ENCODE measurements at regions not wholly inside any gene's neighbourhood (a gene's known extent, or its start where the extent isn't known, plus 50 kb on each side); places are given as distances from the start of the nearest gene placed in this dataset.
"Not testable (repeated sequence)": the region's sequence is repeated elsewhere in the genome, so short reads cannot be mapped to it uniquely, and the experiment has no call there.

GRCh38 chr2:173719471-173719870 lies 245.7 kb downstream of the SP3 start:
- H3K4me3 ChIP-seq (ENCODE audit: low read depth, low read length), result no peak overlapping the region
- no peak for DNase-seq (ENCODE audit: low read depth)
- TF ChIP-seq POLR2A (IDR thresholded peaks at IDR 0.05; ENCODE audit: extremely low read depth, insufficient read length) (no peak), MYC (IDR thresholded peaks at IDR 0.05; ENCODE audit: low read depth, low read length) (no peak)
- TF ChIP-seq, protein P1, sequence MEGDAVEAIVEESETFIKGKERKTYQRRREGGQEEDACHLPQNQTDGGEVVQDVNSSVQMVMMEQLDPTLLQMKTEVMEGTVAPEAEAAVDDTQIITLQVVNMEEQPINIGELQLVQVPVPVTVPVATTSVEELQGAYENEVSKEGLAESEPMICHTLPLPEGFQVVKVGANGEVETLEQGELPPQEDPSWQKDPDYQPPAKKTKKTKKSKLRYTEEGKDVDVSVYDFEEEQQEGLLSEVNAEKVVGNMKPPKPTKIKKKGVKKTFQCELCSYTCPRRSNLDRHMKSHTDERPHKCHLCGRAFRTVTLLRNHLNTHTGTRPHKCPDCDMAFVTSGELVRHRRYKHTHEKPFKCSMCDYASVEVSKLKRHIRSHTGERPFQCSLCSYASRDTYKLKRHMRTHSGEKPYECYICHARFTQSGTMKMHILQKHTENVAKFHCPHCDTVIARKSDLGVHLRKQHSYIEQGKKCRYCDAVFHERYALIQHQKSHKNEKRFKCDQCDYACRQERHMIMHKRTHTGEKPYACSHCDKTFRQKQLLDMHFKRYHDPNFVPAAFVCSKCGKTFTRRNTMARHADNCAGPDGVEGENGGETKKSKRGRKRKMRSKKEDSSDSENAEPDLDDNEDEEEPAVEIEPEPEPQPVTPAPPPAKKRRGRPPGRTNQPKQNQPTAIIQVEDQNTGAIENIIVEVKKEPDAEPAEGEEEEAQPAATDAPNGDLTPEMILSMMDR (IDR thresholded peaks at IDR 0.05; ENCODE audit: low read depth, low read length), result no peak
- TF ChIP-seq, protein P2, sequence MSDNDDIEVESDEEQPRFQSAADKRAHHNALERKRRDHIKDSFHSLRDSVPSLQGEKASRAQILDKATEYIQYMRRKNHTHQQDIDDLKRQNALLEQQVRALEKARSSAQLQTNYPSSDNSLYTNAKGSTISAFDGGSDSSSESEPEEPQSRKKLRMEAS (IDR thresholded peaks at IDR 0.05; ENCODE audit: low read depth, low read length), result no peak

GRCh38 chr2:173720306-173720705 lies 244.9 kb downstream of the SP3 start:
- H3K4me3 ChIP-seq (ENCODE audit: low read depth, low read length), result no peak overlapping the region
- DNase-seq (ENCODE audit: low read depth), result no peak
- TF ChIP-seq POLR2A (IDR thresholded peaks at IDR 0.05; ENCODE audit: extremely low read depth, insufficient read length), result no peak
- TF ChIP-seq MYC (IDR thresholded peaks at IDR 0.05; ENCODE audit: low read depth, low read length), result no peak
- TF ChIP-seq, protein P2 (IDR thresholded peaks at IDR 0.05; ENCODE audit: low read depth, low read length), result no peak
- TF ChIP-seq, protein P1 (IDR thresholded peaks at IDR 0.05; ENCODE audit: low read depth, low read length), result no peak

GRCh38 chr2:173734797-173735196 lies 230.4 kb downstream of the SP3 start:
- TF ChIP-seq, protein P1 (IDR thresholded peaks at IDR 0.05; ENCODE audit: low read depth, low read length), result no peak
- TF ChIP-seq MYC (IDR thresholded peaks at IDR 0.05; ENCODE audit: low read depth, low read length), result no peak
- TF ChIP-seq, protein P2 (IDR thresholded peaks at IDR 0.05; ENCODE audit: low read depth, low read length), result no peak
- no peak for TF ChIP-seq POLR2A (IDR thresholded peaks at IDR 0.05; ENCODE audit: extremely low read depth, insufficient read length)
- H3K4me3 ChIP-seq (ENCODE audit: low read depth, low read length), result no peak overlapping the region
- DNase-seq (ENCODE audit: low read depth), result no peak

DNA sequence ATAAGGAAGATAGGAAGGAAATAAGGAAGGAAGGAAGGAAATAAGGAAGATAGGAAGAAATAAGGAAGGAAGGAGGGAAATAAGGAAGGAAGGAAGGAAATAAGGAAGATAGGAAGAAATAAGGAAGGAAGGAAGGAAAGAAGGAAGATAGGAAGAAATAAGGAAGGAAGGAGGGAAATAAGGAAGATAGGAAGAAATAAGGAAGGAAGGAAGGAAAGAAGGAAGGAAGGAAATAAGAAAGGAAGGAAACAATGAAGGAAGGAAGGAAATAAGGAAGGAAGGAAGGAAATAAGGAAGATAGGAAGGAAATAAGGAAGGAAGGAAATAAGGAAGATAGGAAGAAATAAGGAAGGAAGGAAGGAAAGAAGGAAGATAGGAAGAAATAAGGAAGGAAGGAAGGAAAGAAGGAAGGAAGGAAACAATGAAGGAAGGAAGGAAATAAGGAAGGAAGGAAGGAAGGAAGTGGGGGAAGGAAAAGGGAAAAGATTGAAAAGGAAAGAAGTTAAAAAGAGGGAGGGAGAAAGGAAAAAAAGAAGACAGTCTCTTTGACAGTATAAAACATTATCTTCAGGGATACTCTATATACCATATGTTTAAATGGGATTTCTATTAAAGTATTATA lies 227.1 kb downstream of the SP3 start:
- not testable (repeated sequence) for DNase-seq (ENCODE audit: low read depth); H3K4me3 ChIP-seq (ENCODE audit: low read depth, low read length)

DNA sequence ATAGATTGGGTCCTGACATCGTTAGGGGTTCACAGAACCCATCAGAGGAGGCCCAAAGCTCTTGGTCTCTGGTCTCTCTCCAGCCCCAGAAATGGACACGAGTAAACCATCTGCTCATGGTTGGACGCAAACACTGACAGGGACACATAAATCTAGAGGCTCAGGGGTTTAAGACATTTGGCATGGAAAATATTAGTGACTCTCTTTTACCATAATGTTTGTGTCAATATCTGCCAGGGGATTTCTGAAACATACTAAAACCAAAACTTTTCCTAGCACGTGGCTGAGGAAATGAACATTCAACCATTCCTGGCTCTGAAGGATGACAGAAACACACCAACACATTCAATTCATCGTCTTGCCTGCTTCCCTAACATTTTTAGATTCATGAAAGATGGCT lies 226.2 kb downstream of the SP3 start:
- no peak for TF ChIP-seq MYC (IDR thresholded peaks at IDR 0.05; ENCODE audit: low read depth, low read length)
- no peak for TF ChIP-seq POLR2A (IDR thresholded peaks at IDR 0.05; ENCODE audit: extremely low read depth, insufficient read length)
- TF ChIP-seq, protein P1 (IDR thresholded peaks at IDR 0.05; ENCODE audit: low read depth, low read length), result no peak
- TF ChIP-seq, protein P2 (IDR thresholded peaks at IDR 0.05; ENCODE audit: low read depth, low read length), result no peak
- DNase-seq (ENCODE audit: low read depth), result no peak
- H3K4me3 ChIP-seq (ENCODE audit: low read depth, low read length), result no peak overlapping the region

DNA sequence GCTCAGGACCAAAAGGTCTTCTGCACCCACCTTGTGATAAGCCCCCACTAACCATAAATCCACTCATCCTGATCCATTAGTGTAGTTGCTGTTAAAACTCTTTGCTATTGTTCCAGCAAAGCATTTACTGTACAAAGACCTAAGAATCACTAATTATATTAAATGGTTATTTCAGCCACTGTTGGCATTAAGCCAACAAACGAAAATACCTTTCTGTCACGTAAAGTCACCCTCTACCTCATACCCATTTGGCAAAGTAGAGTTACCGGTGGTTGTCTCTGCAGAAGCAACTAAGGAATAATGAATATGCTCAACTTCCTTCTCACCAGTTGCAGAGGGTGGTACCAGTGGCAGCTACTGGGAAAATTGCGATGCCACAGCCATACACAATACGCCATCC lies 224.5 kb downstream of the SP3 start:
- no peak for DNase-seq (ENCODE audit: low read depth)
- H3K4me3 ChIP-seq (ENCODE audit: low read depth, low read length), result no peak overlapping the region
- TF ChIP-seq MYC (IDR thresholded peaks at IDR 0.05; ENCODE audit: low read depth, low read length) (no peak), POLR2A (IDR thresholded peaks at IDR 0.05; ENCODE audit: extremely low read depth, insufficient read length) (no peak)
- TF ChIP-seq, protein P2 (IDR thresholded peaks at IDR 0.05; ENCODE audit: low read depth, low read length), result no peak
- TF ChIP-seq, protein P1 (IDR thresholded peaks at IDR 0.05; ENCODE audit: low read depth, low read length), result no peak

Measured in NB4 (cell line).